ENCODE measurements at regions not wholly inside any gene's neighbourhood (a gene's known extent, or its start where the extent isn't known, plus 50 kb on each side); places are given as distances from the start of the nearest gene placed in this dataset.
A peak's percentile ranks its signal among the peaks of the same experiment; 100 is the strongest.
"Not testable (repeated sequence)": the region's sequence is repeated elsewhere in the genome, so short reads cannot be mapped to it uniquely, and the experiment has no call there.

DNA sequence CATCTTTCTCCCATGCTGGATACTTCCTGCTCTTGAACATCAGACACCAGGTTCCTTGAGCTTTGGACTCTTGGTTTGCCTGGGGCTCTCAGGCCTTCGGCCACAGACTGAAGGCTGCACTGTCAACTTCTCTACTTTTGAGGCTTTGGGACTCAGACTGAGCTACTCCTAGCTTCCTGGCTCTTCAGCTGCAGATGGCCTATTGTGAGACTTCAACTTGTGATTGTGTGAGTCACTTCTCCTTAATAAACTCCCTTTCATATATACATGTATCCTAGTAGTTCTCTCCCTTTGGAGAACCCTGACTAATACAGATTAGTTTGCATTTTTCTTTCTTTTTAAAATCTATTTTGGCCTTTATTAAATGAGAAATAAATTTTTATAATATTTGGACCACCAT lies 276.2 kb upstream of the SEMA3C start:
- Histone ChIP-seq H3K9me3 (no peaks in the 10 kb centered on the region), H3K36me3 (no peaks in the 10 kb centered on the region), H3K4me1 (no peaks in the 10 kb centered on the region), H3K27me3 (no peaks in the 10 kb centered on the region), H3K4me3 (ENCODE audit: low read depth, low read length) (no peak overlapping the region)
- TF ChIP-seq, protein P1, sequence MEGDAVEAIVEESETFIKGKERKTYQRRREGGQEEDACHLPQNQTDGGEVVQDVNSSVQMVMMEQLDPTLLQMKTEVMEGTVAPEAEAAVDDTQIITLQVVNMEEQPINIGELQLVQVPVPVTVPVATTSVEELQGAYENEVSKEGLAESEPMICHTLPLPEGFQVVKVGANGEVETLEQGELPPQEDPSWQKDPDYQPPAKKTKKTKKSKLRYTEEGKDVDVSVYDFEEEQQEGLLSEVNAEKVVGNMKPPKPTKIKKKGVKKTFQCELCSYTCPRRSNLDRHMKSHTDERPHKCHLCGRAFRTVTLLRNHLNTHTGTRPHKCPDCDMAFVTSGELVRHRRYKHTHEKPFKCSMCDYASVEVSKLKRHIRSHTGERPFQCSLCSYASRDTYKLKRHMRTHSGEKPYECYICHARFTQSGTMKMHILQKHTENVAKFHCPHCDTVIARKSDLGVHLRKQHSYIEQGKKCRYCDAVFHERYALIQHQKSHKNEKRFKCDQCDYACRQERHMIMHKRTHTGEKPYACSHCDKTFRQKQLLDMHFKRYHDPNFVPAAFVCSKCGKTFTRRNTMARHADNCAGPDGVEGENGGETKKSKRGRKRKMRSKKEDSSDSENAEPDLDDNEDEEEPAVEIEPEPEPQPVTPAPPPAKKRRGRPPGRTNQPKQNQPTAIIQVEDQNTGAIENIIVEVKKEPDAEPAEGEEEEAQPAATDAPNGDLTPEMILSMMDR (IDR thresholded peaks at IDR 0.05; ENCODE audit: low read depth, low read length), result no peak
- no peak for DNase-seq

DNA sequence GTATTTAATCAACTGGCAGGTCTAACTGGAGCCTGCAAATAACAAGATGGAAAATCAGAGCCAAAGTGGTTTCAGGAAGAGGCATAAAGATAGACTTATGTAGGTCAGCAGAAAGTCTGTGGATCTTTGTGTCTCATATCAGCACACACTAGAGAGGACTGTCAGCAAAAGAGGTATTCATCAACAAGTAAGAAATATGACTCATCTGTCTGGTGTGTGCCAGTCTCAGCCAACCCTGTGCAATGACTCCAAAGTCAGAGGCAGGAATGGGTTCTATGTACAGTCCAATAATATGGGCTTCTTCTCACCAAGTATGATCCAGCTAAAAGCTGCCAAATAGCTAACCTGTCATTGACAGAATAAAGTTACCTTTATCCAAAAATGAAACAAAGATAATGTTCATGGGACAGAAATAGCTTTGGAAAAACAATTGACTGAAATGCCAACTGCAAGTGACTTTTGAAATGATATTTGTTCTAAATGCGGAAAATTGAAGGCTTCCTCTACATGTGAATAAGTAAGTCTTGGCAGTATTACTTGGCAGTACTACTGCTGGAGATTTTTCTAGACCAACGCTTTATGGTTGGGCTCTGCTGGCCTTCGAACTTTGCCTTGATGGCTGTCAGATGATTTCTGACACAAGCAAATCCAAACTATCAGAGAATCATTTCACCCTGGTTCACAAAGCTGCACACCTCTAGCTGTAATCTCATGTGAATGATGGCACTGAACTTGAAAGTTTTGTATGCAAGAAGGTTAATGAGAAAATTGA lies 272.3 kb upstream of the SEMA3C start:
- DNase-seq, result no peak
- H3K27me3 ChIP-seq, result no peaks in the 10 kb centered on the region
- TF ChIP-seq, protein P1 (IDR thresholded peaks at IDR 0.05; ENCODE audit: low read depth, low read length), result no peak
- no peaks in the 10 kb centered on the region for H3K9me3 ChIP-seq
- no peaks in the 10 kb centered on the region for H3K36me3 ChIP-seq
- H3K4me3 ChIP-seq (ENCODE audit: low read depth, low read length), result no peak overlapping the region
- H3K4me1 ChIP-seq, result no peaks in the 10 kb centered on the region

DNA sequence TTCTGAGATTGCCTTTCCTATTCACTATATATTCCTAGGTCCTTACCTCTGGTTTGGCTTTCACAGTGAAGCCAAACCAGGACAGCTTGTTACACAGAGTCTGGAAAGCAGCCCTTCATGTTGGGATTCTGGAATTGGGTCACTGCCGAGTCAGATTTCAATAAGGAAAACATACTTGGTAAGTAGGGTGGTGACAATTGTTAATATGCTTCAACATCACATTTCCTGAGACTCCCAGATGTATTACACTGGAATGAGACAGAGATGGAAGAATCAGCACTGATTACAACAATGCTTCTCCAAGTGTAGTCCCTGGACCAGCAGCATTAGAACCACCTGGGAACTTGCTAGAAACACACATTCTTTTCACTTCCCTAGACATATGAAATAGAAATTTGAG lies 268.9 kb upstream of the SEMA3C start:
- no peaks in the 10 kb centered on the region for H3K4me1 ChIP-seq
- TF ChIP-seq, protein P1 (IDR thresholded peaks at IDR 0.05; ENCODE audit: low read depth, low read length), result no peak
- no peak overlapping the region for H3K4me3 ChIP-seq (ENCODE audit: low read depth, low read length)
- DNase-seq, result no peak
- no peaks in the 10 kb centered on the region for H3K9me3 ChIP-seq
- H3K27me3 ChIP-seq, result no peaks in the 10 kb centered on the region
- H3K36me3 ChIP-seq, result no peaks in the 10 kb centered on the region

DNA sequence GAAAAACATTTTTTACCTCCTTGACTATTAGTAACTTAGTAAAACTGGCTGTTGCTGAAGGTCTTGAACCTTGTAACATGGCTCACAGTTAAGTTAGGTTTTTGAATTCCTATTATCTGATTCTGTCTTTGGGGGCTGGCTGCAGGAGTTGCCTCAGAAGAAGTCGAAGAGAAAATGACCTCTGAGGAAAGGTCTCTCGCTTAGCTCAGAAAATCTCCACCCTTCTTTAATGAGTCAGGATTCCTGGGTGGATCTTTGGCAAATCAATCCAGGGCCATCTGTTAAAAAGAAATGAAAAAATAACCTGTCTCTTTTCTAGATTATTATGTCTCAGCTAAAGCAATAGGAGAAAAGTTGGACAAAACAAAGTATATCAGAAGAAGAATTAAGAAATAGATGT lies 267.8 kb upstream of the SEMA3C start:
- TF ChIP-seq, protein P1 (IDR thresholded peaks at IDR 0.05; ENCODE audit: low read depth, low read length), result no peak
- Histone ChIP-seq H3K36me3 (no peaks in the 10 kb centered on the region), H3K27me3 (no peaks in the 10 kb centered on the region), H3K4me3 (ENCODE audit: low read depth, low read length) (no peak overlapping the region), H3K9me3 (no peaks in the 10 kb centered on the region), H3K4me1 (no peaks in the 10 kb centered on the region)
- no peak for DNase-seq

DNA sequence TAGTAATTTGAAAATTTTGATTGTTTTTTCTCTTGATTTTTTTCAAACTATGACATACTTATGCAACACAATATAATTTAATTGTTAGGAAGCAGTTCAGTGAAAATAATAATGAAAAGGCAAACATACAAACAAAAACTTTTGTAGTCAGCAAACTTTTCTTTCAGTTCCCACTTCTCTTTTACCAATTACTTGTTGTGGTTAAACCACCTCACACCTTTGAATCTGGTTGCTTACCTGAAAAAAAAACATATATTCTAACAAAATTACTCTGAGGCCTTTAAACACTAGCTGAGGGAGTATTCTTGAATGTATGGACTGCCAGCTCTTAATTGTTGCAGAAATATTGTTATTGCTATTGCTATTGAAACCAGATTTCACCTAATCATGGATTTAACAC lies 266.2 kb upstream of the SEMA3C start:
- no peaks in the 10 kb centered on the region for H3K27me3 ChIP-seq
- TF ChIP-seq, protein P1 (IDR thresholded peaks at IDR 0.05; ENCODE audit: low read depth, low read length), result no peak
- no peaks in the 10 kb centered on the region for H3K4me1 ChIP-seq
- no peak overlapping the region for H3K4me3 ChIP-seq (ENCODE audit: low read depth, low read length)
- no peaks in the 10 kb centered on the region for H3K9me3 ChIP-seq
- DNase-seq, result no peak
- no peaks in the 10 kb centered on the region for H3K36me3 ChIP-seq

DNA sequence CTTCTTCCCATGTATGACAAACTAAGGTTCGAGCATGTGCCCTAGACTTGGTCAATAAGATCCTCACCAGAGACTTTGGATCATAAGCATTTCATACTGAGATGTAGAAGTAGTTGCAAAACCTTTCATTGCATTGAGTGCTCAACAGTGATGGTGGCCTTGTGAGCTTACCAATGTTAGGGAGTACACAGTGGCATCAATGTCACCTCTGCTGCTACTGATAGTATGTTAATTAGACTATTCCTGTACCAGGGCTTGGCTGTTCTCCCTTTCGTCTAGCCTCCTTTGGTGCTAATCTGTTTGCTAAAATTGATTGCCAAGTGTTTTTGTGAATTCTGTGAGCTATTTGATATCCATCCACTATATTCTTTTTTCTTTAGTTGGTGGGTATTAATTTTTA lies 264.5 kb upstream of the SEMA3C start:
- no peak for DNase-seq
- H3K4me3 ChIP-seq (ENCODE audit: low read depth, low read length), result no peak overlapping the region
- H3K9me3 ChIP-seq, result no peaks in the 10 kb centered on the region
- H3K36me3 ChIP-seq, result no peaks in the 10 kb centered on the region
- H3K4me1 ChIP-seq, result no peaks in the 10 kb centered on the region
- TF ChIP-seq, protein P1 (IDR thresholded peaks at IDR 0.05; ENCODE audit: low read depth, low read length), result no peak
- H3K27me3 ChIP-seq, result no peaks in the 10 kb centered on the region

DNA sequence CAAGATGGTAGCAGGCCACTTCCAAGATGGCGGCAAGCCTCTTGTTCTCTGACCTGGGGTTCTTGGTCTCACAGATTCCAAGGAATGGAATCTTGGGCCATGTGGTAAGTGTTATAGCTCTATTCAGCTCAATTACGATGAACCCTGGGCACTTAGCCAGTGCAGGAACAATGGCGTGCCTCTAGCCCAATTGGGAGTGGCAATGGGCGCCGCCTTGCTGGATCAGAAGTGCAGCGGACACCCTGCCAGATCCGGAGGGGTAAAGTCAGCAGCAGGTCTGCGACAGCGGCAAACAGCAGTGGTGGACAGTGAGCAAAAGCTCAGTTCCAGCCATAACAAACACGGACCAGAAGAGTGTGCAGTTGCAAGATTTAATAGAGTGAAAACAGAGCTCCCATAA lies 263.2 kb upstream of the SEMA3C start:
- DNase-seq, result peak; percentile 6

More for the DNA sequence above, 263.2 kb upstream of the SEMA3C start:
- not testable (repeated sequence) for H3K4me3 ChIP-seq (ENCODE audit: low read depth, low read length); H3K4me1 ChIP-seq; H3K27me3 ChIP-seq; H3K9me3 ChIP-seq; H3K36me3 ChIP-seq

Data from BE2C (cell line).